ENCODE measurements at regions not wholly inside any gene's neighbourhood (a gene's known extent, or its start where the extent isn't known, plus 50 kb on each side); places are given as distances from the start of the nearest gene placed in this dataset.

GRCh38 chrY:8715226-8715625, 622.0 kb upstream of the TSPY4 start:
- ATAC-seq = no peak
- 54% methylated on average over 2 to 3 of the region's 3 CpGs for WGBS, 2 donors
- intact Hi-C loops (cut with DNase I) = no loop called here

GRCh38 chrY:8726616-8727015, 610.6 kb upstream of the TSPY4 start:
- no peaks in the 10 kb centered on the region for H3K27me3 ChIP-seq
- DNase-seq (peak in 2 of 4 donors; percentile 15 to 42), ATAC-seq (peak; percentile 71)
- H3K4me1 ChIP-seq = no peaks in the 10 kb centered on the region
- intact Hi-C loops (cut with DNase I) = no loop called here
- WGBS, 2 donors = 52 to 57% methylated on average over 3 to 6 of the region's 6 CpGs
- no peaks in the 10 kb centered on the region for H3K36me3 ChIP-seq (replicated peaks in 1 of 2; ENCODE audit: insufficient read depth in 1 of 2, low read depth in 2 of 2)
- no peaks in the 10 kb centered on the region for H3K9me3 ChIP-seq
- TF ChIP-seq POLR2A (IDR thresholded peaks at IDR 0.05) (no peak), CTCF (IDR thresholded peaks at IDR 0.05) (no peak)
- no peak overlapping the region for H3K4me3 ChIP-seq
- peak overlapping the region in 2 of 4 donors; percentile 17 to 32 for H3K27ac ChIP-seq

More at GRCh38 chrY:8715226-8715625, 622.0 kb upstream of the TSPY4 start:
- Histone ChIP-seq H3K4me3 (no peak overlapping the region), H3K27ac (no peak overlapping the region), H3K36me3 (replicated peaks in 1 of 2; ENCODE audit: insufficient read depth in 1 of 2, low read depth in 2 of 2) (no peaks in the 10 kb centered on the region), H3K9me3 (no peaks in the 10 kb centered on the region), H3K27me3 (no peaks in the 10 kb centered on the region), H3K4me1 (peaks cover 19% of the 10 kb centered on the region)
- no peak for DNase-seq
- TF ChIP-seq POLR2A (IDR thresholded peaks at IDR 0.05) (no peak), CTCF (IDR thresholded peaks at IDR 0.05) (no peak)

GRCh38 chrY:8729971-8730370, 607.3 kb upstream of the TSPY4 start:
- no peaks in the 10 kb centered on the region for H3K9me3 ChIP-seq
- H3K27ac ChIP-seq = no peak overlapping the region
- WGBS, 2 donors = 36 to 40% methylated on average over 3 to 8 of the region's 9 CpGs
- intact Hi-C loops (cut with DNase I) = no loop called here
- H3K4me3 ChIP-seq = no peak overlapping the region
- no peak for ATAC-seq
- DNase-seq = peak in 1 of 4 donors; percentile 7
- no peaks in the 10 kb centered on the region for H3K36me3 ChIP-seq (replicated peaks in 1 of 2; ENCODE audit: insufficient read depth in 1 of 2, low read depth in 2 of 2)
- no peaks in the 10 kb centered on the region for H3K27me3 ChIP-seq
- TF ChIP-seq POLR2A (IDR thresholded peaks at IDR 0.05) (no peak), CTCF (IDR thresholded peaks at IDR 0.05) (no peak)
- no peaks in the 10 kb centered on the region for H3K4me1 ChIP-seq

GRCh38 chrY:8741343-8742069, 595.8 kb upstream of the TSPY4 start:
- TF ChIP-seq POLR2A (IDR thresholded peaks at IDR 0.05) (no peak), CTCF (IDR thresholded peaks at IDR 0.05) (no peak)
- Histone ChIP-seq H3K27ac (no peak overlapping the region), H3K36me3 (replicated peaks in 1 of 2; ENCODE audit: insufficient read depth in 1 of 2, low read depth in 2 of 2) (no peaks in the 10 kb centered on the region), H3K9me3 (no peaks in the 10 kb centered on the region), H3K4me1 (no peaks in the 10 kb centered on the region), H3K4me3 (no peak overlapping the region), H3K27me3 (no peaks in the 10 kb centered on the region)
- intact Hi-C loops (cut with DNase I) = no loop called here
- WGBS, 2 donors = 68 to 80% methylated on average over 16 of the region's 21 CpGs
- DNase-seq (no peak), ATAC-seq (no peak)

- WGBS, 2 donors = 49% methylated on average over 7 of the region's 7 CpGs; no CpG with 5 or more reads in 1 of the 2 donors
- H3K4me1 ChIP-seq = no peaks in the 10 kb centered on the region
- no peak overlapping the region for H3K27ac ChIP-seq
- DNase-seq (no peak), ATAC-seq (no peak)
- H3K27me3 ChIP-seq = no peaks in the 10 kb centered on the region
- intact Hi-C loops (cut with DNase I) = no loop called here
- no peak overlapping the region for H3K4me3 ChIP-seq
- H3K36me3 ChIP-seq (replicated peaks in 1 of 2; ENCODE audit: insufficient read depth in 1 of 2, low read depth in 2 of 2) = no peaks in the 10 kb centered on the region
- no peaks in the 10 kb centered on the region for H3K9me3 ChIP-seq
- no peak for TF ChIP-seq POLR2A (IDR thresholded peaks at IDR 0.05)
These were observed 573.1 kb upstream of the TSPY4 start for GRCh38 chrY:8764184-8764583.

Measured in body of pancreas (tissue), 4 donors.